HG03439 (cell line): ENCODE measurements at regions not wholly inside any gene's neighbourhood (a gene's known extent, or its start where the extent isn't known, plus 50 kb on each side); places are given as distances from the start of the nearest gene placed in this dataset.
"Not testable (repeated sequence)": the region's sequence is repeated elsewhere in the genome, so short reads cannot be mapped to it uniquely, and the experiment has no call there.

ENCODE experiments used
- ATAC-seq: cut with Tn5 transposase; IDR thresholded peaks from one replicate; pipeline ENCODE4 v1.9.1; 2021; ENCODE audit warnings: mild to moderate bottlenecking, moderate library complexity; ENCODE audit not compliant: unreplicated experiment

GRCh38 chr10:120749856-120750566, 101.2 kb upstream of the WDR11 start:
- ATAC-seq: no peak

GRCh38 chr10:120755771-120756170, 95.4 kb upstream of the WDR11 start:
- ATAC-seq: no peak

DNA sequence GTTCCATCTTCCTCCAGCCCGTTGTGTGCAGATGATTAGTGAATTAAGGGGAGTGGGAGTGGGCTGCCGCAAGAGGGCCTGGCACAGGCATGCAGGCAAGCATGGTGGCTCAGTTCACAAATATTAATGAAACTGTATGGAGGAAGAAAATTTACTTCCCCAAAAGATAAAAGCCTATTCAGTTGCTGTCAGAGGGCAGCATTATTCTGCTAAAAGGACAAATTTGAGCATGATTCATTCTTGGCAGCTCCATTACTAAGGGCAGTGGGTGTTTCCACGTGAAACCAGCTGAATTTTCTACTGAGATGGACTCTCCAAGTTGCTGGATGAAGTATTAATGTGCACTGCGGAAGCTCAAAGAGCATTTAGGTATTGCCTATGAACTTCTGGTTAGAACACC, 90.9 kb upstream of the WDR11 start:
- no peak for ATAC-seq

DNA sequence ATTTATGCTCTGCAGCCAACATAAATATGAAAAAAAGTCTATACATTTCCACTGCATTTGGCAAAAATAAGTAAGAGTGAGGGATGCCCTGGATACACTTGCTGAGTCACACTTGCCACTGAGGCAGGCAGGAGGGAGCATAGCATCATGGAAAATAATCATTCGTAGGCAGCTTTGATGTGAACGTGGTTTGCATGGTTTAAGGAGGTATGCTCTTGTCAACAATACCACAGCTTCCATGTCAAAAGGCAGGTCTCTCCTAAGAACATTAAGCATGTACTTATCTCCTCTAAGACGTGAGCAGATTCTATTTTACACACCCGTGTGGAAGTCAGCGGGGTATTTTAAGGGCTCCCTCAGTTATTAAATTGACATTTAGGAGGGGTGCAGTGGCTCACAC, 89.2 kb upstream of the WDR11 start:
- no peak for ATAC-seq

DNA sequence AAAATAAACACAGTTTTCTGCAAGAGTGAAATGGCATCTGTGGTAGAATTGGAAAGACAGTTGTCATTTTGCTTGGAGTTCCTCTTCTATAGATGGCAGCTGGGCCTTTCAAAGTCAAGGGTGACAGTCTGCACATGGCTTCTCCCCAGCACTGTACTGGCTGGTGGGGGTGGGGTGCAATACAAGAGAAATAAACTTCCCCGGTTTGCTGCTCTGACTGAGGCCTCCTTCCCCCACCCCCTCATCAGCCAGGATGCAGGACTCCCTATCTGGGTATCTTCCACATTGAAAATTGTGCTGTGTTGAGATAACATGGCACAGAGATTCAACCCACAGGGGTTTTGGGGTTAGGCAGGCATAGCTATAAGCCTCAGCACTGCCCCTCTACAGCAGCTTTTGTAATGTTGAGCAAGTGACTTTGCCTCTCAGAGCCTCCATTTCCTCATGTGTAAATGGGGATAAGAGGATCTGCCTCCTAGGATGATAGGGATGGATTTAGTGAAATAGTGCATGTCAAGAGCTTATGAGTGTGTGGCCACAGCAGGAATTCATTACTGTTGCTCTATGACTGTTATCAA, 85.8 kb upstream of the WDR11 start:
- ATAC-seq: no peak

- no peak for ATAC-seq
Measured at GRCh38 chr10:120768227-120768626, 82.9 kb upstream of the WDR11 start.

DNA sequence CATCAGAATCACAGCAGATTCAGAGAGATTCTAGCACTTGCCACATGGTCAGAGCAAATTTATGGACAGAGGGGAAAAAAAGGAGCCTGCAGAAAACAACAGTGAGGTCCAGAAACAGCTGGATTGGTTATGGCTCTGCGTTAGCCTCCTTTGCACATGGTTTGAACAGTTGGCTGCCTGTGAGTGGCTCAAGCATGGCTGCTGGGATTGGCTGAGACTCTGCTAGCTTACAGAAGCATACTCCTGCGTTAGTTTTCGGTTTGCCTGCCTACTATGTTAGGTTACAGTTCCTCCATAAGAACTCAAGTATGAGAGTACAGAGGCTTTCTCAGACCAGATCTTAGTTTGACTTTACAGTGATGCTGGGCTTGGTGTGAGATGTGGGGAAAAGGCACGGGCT, 80.7 kb upstream of the WDR11 start:
- ATAC-seq: no peak

DNA sequence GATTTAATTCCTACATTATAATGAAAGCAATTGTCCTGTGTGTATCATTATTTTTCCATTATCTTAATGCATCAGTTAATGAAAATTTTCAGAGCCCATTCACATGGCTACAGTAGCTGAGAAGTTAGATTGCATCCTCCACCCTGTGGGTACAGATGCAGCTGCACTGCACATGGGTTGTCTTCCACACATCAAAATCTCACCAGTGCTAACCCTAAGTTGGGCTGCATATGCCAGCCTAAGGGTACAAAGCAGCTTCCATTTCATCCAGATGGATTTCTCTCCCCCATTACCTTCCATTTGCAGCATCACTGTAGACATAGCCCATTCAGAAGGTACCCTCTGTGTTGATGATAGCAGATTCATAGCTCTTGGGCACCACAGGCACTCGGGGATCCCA, 74.7 kb upstream of the WDR11 start:
- no peak for ATAC-seq

DNA sequence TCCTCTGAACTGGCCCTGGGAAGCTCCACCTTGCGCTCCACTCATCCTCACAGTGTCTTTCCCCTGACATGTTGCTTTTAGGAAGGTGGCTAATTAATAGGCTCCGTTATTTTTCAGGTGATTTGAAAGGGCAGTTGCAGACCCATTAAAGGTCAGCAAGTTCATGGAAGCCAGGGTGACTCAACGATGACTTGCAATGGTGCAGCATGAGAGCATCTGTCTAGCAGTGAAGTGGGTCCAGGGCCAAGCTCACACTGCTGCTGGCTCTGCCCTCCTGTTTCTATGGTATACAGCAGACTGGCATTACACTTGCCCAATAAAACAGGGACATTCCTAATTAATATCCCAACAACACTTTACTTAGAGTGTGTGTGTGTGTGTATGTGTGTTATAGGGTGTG, 68.8 kb upstream of the WDR11 start:
- ATAC-seq: no peak

DNA sequence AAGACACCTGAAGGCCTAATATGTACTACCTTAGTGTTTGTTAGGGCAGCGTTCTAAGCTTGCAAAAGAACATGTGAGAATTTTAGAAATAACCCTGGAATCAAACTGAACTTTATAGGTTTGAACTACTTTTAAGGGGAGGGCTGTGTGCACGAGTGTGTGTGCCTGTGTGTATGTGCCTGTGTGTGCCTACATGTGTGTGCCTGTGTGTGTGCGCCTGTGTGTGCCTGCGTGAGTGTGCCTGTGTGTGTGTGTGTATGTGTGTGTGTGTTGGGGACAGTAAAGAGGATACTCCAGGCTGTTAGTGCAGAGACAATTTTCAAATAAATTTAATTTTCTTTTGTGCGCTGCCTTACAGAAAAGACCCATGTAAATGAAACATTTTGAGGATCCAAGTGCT, 68.1 kb upstream of the WDR11 start:
- ATAC-seq: no peak

DNA sequence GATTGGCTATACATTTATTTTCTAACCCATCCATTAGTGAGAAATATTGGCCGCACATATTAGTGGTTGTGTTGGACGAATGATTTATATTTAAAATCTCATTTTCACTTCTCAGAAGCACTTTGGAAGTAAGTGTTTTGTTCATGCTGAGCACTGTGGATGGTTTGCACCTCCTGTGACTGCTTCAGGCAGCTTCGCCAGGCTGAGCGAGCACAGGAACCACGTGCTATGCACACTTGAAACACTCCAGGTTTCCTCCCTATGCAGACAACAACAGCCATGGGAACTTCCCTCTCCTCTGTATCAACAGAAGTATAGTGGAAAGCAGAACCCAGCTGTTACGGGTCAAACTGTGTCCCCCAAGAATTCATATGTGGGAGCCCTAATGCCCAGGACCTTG, 67.3 kb upstream of the WDR11 start:
- ATAC-seq: no peak

DNA sequence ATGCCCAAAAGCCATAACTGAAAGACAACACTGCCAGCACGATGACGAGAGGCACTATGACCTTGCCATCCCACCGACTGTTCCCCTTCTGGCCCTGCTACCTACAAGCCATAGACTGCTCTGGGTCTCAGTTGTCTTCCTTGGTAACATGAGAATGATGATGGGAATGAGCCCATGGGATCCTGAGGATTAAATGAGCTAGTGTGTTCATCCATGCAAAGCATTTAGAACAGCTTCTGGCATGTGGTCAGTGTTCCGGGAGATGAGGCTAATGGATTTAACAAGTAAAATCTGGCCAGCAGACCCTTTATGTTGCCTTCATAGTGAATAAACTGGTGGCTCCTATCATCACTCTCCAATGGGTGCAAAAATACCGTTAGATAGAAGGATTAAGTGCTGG, 62.4 kb upstream of the WDR11 start:
- ATAC-seq: no peak

- no peak for ATAC-seq
Measured at GRCh38 chr10:120789303-120790203, 61.6 kb upstream of the WDR11 start.

GRCh38 chr10:120791316-120791715, 59.8 kb upstream of the WDR11 start:
- ATAC-seq: no peak

DNA sequence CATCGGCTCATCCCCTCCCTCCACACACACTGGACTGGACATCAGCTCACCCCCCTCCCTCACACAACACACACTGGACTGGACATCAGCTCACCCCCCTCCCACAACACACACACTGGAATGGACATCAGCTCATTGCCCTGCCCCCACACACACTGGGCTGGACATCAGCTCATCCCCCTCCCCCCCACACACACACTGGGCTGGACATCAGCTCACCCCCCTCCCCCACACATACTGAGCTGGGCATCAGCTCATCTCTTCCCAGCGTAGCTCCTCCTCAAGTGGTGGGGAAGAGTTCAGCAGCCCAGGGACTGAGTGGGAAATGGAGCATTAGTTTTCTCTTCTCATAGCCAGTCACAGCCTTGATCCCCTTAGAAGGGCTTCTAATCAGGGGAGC, 58.1 kb upstream of the WDR11 start:
- ATAC-seq: no peak

- ATAC-seq: no peak
Measured at GRCh38 chr10:120794390-120794789, 56.8 kb upstream of the WDR11 start.

DNA sequence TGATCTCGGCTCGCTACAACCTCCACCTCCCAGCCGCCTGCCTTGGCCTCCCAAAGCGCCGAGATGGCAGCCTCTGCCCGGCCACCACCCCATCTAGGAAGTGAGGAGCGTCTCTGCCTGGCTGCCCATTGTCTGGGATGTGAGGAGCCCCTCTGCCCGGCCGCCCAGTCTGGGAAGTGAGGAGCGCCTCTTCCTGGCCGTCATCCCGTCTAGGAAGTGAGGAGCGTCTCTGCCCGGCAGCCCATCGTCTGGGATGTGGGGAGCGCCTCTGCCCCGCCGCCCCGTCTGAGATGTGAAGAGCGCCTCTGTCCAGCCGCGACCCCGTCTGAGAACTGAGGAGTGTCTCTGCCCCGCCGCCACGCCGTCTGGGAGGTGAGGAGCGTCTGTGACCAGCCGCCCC, 52.9 kb upstream of the WDR11 start:
- not testable (repeated sequence) for ATAC-seq

GRCh38 chr10:120799849-120800248, 51.3 kb upstream of the WDR11 start:
- ATAC-seq: no peak

- ATAC-seq: no peak
Measured at GRCh38 chr10:120800528-120801323, 50.4 kb upstream of the WDR11 start.
